Esophagus squamous epithelium (tissue), 5 donors: ENCODE measurements at regions not wholly inside any gene's neighbourhood (a gene's known extent, or its start where the extent isn't known, plus 50 kb on each side); places are given as distances from the start of the nearest gene placed in this dataset.

Experiments
- DNase-seq: peaks from one replicate; lab custom pipeline; 2025; lab: John Stamatoyannopoulos, UW
- H3K27ac ChIP-seq, 4 donors: fragments of 200-600 bp; sonication (generic); one replicate each; pipeline ENCODE4 v1.5.1; 2016 to 2019; ENCODE audit warnings: mild to moderate bottlenecking in 1 of 4
- H3K27me3 ChIP-seq, 4 donors: fragments of 200-600 bp; sonication (generic); 1 replicate in 3 of 4; 2 replicates in 1 of 4; pipeline versions ENCODE4 v1.5.1 to v1.6.0; 2017 to 2021; ENCODE audit warnings: antibody characterized with exemption in 1 of 4
- H3K36me3 ChIP-seq, 3 donors: fragments of 200-600 bp; sonication (generic); one replicate each; pipeline ENCODE4 v1.5.1; 2016 to 2019
- H3K4me1 ChIP-seq, 3 donors: fragments of 200-600 bp; sonication (generic); one replicate each; pipeline ENCODE4 v1.5.1; 2017 to 2019
- H3K4me3 ChIP-seq, 4 donors: fragments of 200-600 bp; sonication (generic); 1 replicate in 3 of 4; 2 replicates in 1 of 4; pipeline ENCODE4 v1.5.1; 2016 to 2019; ENCODE audit warnings: mild to moderate bottlenecking in 2 of 4, moderate library complexity in 1 of 4
- H3K9me3 ChIP-seq, 3 donors: fragments of 200-600 bp; sonication (generic); one replicate each; pipeline ENCODE4 v1.5.1; 2016 to 2019
- POLR2A ChIP-seq, 4 donors: fragments of 450-650 bp; IDR thresholded peaks; one replicate each; pipeline ENCODE4 v1.6.1; 2017; ENCODE audit warnings: antibody characterized with exemption in 4 of 4, mild to moderate bottlenecking in 4 of 4, moderate library complexity in 3 of 4
- WGBS, 2 donors: methylation state at CpG; one replicate each; pipeline ENCODE4 v1.1.5; 2018; 5-methylcytosine and 5-hydroxymethylcytosine counted together
- intact Hi-C: fragments of 100-400 bp; cut with DNase I; formaldehyde crosslinking; loops from one replicate; pipeline ENCODE4 v1.15.0; 2022
- TF ChIP-seq, protein P1 (sequence below), 6 experiments: fragments of 450-650 bp in 4 of 6; fragments of 200-600 bp in 2 of 6; sonication (generic) in 2 of 6; IDR thresholded peaks; one replicate each; pipeline ENCODE4 v1.5.1; 2016 to 2019; ENCODE audit warnings: antibody characterized with exemption in 6 of 6, mild to moderate bottlenecking in 4 of 6, moderate library complexity in 4 of 6
- donor health status: DM: yes; HTN: yes; CAD: no.

DNA sequence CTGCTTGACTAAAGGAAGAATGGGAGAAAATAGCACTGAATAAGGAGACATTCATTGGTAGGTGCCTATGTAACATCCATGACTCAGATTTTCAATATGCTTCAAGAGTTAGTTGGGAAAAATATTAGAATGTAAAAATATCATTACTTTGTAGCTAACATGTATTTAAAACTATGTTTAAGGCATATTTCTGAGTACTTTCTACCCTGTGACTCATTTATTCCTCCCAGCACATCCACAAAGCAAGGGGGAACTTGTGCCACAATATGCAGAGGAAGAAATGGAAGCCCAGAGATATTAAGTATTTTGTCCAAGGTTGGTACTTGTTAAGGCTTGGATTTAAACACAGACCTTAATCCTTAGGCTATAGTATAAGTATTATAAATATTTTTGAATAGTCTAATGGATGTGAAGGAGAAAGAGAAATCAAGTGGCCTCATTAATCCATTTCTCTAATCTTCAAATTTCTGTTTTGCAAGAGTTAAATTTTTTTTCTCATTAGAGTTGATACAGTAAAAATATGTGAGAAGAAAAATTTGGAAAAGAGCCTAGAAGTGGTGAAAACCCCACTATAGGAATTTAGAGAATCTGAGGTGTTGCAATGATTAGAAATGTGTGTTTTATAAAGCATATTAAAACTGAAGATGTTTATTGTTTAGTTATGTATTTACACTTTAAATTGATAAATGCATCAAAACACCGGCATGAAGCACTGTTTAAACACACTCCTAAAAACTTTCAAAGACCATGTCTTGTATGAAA, 149.3 kb upstream of the GYPA start:
- intact Hi-C loops, result no loop called here
- H3K9me3 ChIP-seq, result no peaks in the 10 kb centered on the region
- no peak for DNase-seq
- no peaks in the 10 kb centered on the region for H3K27me3 ChIP-seq
- no peak overlapping the region for H3K4me3 ChIP-seq
- TF ChIP-seq, protein P1, sequence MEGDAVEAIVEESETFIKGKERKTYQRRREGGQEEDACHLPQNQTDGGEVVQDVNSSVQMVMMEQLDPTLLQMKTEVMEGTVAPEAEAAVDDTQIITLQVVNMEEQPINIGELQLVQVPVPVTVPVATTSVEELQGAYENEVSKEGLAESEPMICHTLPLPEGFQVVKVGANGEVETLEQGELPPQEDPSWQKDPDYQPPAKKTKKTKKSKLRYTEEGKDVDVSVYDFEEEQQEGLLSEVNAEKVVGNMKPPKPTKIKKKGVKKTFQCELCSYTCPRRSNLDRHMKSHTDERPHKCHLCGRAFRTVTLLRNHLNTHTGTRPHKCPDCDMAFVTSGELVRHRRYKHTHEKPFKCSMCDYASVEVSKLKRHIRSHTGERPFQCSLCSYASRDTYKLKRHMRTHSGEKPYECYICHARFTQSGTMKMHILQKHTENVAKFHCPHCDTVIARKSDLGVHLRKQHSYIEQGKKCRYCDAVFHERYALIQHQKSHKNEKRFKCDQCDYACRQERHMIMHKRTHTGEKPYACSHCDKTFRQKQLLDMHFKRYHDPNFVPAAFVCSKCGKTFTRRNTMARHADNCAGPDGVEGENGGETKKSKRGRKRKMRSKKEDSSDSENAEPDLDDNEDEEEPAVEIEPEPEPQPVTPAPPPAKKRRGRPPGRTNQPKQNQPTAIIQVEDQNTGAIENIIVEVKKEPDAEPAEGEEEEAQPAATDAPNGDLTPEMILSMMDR (IDR thresholded peaks at IDR 0.05), result no peak
- TF ChIP-seq POLR2A (IDR thresholded peaks at IDR 0.05), result no peak
- H3K36me3 ChIP-seq, result no peaks in the 10 kb centered on the region
- no peaks in the 10 kb centered on the region for H3K4me1 ChIP-seq
- WGBS, 2 donors, result 72 to 84% methylated on average over 1 of the region's 1 CpG
- no peak overlapping the region for H3K27ac ChIP-seq

- Histone ChIP-seq H3K4me1 (no peaks in the 10 kb centered on the region), H3K36me3 (no peaks in the 10 kb centered on the region), H3K9me3 (no peaks in the 10 kb centered on the region), H3K27ac (no peak overlapping the region), H3K4me3 (no peak overlapping the region), H3K27me3 (no peaks in the 10 kb centered on the region)
- intact Hi-C loops, result no loop called here
- WGBS, 2 donors, result 40 to 73% methylated on average over 4 of the region's 4 CpGs
- TF ChIP-seq POLR2A (IDR thresholded peaks at IDR 0.05), result no peak
- TF ChIP-seq, protein P1 (IDR thresholded peaks at IDR 0.05), result no peak
- DNase-seq, result no peak
These were observed 150.6 kb upstream of the GYPA start for GRCh38 chr4:144291164-144291563.

DNA sequence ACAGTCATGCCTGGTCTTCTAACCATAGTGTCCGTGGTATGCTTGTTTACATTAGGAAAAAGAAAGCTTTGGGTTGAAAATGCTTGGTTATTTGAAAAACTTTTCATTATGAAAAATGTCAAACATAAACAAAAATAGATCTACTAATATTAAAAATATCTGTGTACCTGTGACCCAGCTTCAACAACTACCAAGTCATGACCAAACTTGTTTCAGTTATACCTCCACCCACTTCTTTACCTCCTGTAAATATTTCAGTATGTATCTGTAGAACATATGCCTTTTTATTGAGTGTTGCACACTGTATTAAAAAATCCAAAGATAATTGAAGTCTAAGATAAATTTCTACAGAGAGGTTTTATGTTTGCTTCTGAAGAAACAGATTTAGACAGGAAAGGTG, 153.7 kb upstream of the GYPA start:
- no peak for DNase-seq
- no peaks in the 10 kb centered on the region for H3K27me3 ChIP-seq
- WGBS, 2 donors, result 25 to 42% methylated on average over 1 of the region's 1 CpG
- no peak overlapping the region for H3K4me3 ChIP-seq
- TF ChIP-seq, protein P1 (IDR thresholded peaks at IDR 0.05), result no peak
- no peak for TF ChIP-seq POLR2A (IDR thresholded peaks at IDR 0.05)
- intact Hi-C loops, result no loop called here
- H3K9me3 ChIP-seq, result no peaks in the 10 kb centered on the region
- no peaks in the 10 kb centered on the region for H3K36me3 ChIP-seq
- H3K27ac ChIP-seq, result no peak overlapping the region
- no peaks in the 10 kb centered on the region for H3K4me1 ChIP-seq

GRCh38 chr4:144295286-144295995, 154.9 kb upstream of the GYPA start:
- no peaks in the 10 kb centered on the region for H3K4me1 ChIP-seq
- no peak overlapping the region for H3K27ac ChIP-seq
- TF ChIP-seq, protein P1 (IDR thresholded peaks at IDR 0.05), result no peak
- no peak for TF ChIP-seq POLR2A (IDR thresholded peaks at IDR 0.05)
- H3K27me3 ChIP-seq, result no peaks in the 10 kb centered on the region
- no peaks in the 10 kb centered on the region for H3K9me3 ChIP-seq
- 80 to 95% methylated on average over 8 of the region's 8 CpGs for WGBS, 2 donors
- no peaks in the 10 kb centered on the region for H3K36me3 ChIP-seq
- intact Hi-C loops, result no loop called here
- DNase-seq, result no peak
- no peak overlapping the region for H3K4me3 ChIP-seq

- TF ChIP-seq POLR2A (IDR thresholded peaks at IDR 0.05), result no peak
These were observed 156.4 kb upstream of the GYPA start for GRCh38 chr4:144296941-144297340.

More at GRCh38 chr4:144296941-144297340, 156.4 kb upstream of the GYPA start:
- WGBS, 2 donors, result 74 to 86% methylated on average over 2 of the region's 2 CpGs
- Histone ChIP-seq H3K4me3 (no peak overlapping the region), H3K4me1 (no peaks in the 10 kb centered on the region), H3K9me3 (no peaks in the 10 kb centered on the region), H3K27me3 (no peaks in the 10 kb centered on the region), H3K27ac (no peak overlapping the region), H3K36me3 (no peaks in the 10 kb centered on the region)
- intact Hi-C loops, result no loop called here
- no peak for DNase-seq
